HG03378 (cell line): ENCODE measurements at regions not wholly inside any gene's neighbourhood (a gene's known extent, or its start where the extent isn't known, plus 50 kb on each side); places are given as distances from the start of the nearest gene placed in this dataset.

Experiments
- ATAC-seq: cut with Tn5 transposase; IDR thresholded peaks from one replicate; pipeline ENCODE4 v1.9.1; 2021; ENCODE audit warnings: mild to moderate bottlenecking, moderate library complexity; ENCODE audit not compliant: unreplicated experiment

DNA sequence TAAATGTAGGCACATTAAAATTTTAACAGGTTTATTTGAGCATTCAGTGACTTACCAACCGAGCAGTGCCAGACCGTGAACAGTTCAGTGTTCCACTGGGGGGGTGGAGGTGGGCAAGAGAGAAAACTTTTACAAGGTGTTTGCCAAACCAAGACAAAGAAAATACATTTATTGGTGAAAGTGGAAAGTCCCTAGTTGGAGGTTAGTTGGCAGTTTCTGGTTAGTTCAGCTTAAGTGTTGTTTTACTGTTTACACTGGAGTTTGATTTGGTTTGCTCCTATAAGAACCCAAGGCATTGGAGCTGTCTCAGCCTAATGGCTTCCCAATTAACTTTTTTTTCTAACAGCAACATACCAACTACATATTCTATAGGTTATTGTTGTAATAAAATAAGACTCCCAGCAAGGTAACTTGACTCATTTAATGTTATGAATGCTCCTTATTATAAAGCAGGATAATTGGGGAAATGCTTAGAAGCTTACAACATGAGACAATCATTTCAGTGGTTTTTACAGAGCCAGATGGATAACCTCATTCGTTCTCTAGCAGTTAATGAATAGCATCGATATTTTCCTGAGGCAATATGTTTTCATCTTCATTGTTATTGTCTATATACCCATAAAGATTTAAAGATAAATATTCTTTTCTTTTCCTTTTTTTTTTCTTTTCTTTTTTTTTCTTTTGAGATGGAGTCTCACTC lies 115.8 kb downstream of the ETNK1 start:
- ATAC-seq: no peak

DNA sequence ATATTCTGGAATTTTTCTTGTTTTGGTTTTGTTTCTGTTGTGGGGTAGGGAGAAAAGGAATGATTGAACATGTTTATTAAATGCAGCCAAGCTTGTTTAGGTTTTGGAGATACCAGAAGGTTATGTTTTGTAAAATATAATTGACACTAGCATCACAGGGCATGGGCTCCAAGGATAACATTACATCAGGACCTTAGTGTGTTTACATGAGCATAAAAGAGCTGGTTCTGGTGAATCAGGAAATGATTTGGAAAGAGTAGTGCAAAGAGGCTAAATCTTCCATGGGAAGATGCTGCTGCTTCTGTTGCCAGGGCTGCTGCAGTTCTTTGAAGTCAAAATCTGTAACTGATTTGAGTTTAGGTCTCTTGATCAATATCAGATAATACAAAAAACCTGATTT lies 118.7 kb downstream of the ETNK1 start:
- ATAC-seq: no peak

GRCh38 chr12:22744197-22744596 lies 119.2 kb downstream of the ETNK1 start:
- ATAC-seq: no peak

GRCh38 chr12:22746720-22747119 lies 121.7 kb downstream of the ETNK1 start:
- no peak for ATAC-seq

GRCh38 chr12:22755629-22756028 lies 130.7 kb downstream of the ETNK1 start:
- no peak for ATAC-seq

DNA sequence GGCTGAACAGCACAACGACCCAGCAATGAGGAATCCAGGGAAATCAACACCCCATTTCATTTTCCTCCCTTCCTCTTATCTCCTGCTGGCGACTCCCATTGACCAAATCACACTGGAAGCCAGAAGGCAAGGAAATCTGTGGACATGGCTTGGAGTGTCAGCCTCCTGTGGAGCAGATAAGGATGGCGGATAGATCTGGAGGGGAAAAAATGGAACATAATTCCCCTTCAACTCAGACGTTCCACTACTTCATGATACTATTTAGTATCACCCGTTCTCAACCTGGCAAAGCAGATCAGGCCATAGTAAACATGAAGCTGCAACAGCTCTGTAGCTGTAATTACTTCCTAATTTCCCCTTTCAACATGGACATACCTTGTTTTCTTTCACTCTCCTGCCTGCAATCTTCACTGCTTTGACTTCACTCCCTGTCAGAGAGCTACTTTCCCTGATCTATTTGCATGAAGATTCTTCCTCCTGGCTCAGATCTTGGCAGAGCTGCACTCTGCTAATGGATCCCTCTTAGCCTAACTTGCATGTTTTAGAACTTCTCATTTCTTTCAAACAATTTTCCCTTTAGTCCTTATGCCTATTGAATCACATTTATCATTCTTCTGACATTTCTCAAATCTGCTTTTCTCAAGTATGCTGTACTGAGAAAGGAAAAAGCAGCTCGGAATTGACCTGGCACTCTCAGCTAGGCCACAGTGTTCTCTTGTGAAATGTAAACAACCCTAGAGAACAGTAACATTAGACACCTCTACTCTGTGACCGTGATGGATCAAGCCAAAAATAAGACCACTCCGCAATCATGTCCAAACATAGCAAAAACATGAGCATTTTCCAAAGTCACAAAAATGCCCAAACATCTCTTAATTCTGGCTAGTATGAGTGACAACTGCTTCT lies 135.1 kb downstream of the ETNK1 start:
- ATAC-seq: no peak

DNA sequence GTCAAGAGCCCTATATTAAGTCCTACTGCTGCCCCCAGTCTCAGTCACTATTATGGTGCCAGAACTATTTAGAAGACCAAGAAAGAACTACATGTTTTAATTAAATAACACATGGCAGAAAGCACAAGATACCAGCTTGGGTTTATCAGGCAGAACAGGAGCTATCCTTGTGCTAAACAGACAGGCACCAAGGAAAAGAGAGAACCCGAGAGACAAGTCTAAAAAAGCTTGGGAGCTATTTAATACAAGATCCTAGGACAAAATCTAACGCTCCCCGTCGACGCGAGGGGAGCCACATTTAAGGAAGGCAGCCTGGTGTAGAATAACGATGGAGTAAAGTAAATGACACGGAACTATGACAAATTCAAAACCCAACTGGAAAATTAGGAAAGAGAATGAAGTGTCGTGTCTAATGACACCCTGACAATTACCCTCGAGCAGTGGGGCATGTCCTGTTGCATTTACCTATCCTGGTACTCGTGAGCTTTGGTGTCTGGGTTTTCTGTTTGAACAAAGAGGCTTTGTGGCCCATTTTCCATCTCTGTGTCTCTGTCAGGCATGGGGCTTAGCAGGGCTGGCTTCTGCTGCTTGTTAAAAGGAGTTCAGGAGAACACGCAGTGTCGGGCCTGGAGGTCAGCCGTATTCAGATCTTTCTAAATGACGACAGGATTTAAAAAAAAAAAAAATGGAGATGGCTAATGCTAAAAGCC lies 140.6 kb downstream of the ETNK1 start:
- no peak for ATAC-seq

DNA sequence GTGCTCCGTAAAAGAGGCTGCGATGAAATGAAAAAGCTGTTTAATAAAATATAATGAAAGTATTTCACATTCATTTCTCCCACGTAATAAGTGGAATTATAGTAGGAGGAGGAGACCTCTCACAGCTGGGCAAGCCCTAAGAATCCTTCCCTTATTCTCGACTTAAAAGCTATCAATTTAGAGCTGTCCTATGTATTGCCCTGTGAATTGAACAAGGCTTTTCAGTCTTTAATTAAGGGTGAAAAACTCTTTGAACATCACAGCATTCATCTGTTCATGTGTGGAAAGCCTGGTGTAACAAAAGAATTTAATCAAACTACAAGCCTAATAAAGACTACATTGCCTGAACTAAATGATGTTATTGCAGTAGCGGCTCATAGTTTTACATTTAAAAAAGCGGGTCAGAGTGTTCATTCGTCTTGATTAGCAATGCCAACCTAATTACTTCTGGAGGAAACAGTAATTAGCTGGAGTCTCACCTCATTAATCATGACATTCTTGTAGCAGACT lies 142.0 kb downstream of the ETNK1 start:
- ATAC-seq: no peak

DNA sequence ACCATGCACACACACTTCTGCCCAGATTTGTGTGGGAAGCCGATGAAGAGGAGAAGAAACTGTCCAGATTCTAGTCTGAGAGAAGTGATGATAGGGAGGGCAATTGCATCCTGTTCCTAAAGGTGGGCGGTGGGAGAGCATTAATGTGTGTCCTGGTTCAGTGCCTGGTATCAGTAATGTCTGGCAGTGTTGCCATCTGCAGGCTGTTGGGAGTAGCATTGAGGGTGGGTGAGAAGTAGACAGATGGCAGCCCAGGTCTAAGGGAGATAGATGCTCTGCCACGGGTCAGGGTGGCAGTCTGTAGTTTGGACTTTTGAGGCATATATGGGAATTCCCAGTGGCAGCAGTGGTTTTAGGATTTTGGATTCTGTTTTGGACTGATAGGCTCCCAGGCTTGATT lies 156.4 kb downstream of the ETNK1 start:
- no peak for ATAC-seq

GRCh38 chr12:22787557-22787956 lies 162.6 kb downstream of the ETNK1 start:
- no peak for ATAC-seq

DNA sequence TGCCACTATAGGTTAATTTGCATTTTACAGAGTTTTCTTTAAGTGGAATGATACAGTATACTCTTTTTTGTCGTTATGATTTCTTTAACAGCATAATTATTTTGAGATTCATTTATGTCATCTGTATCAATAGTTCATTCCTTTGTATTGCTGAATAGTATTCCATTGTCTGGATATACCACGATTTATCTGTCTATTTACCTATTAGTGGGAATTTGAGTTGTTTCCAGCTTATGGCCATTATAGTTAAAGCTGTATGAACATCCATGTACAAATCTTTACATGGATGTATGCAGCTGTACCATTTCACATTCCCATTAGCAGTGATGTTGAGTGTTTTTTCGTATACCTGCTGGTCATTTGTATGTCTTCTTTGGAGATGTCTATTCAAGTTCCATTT lies 163.9 kb downstream of the ETNK1 start:
- ATAC-seq: no peak

DNA sequence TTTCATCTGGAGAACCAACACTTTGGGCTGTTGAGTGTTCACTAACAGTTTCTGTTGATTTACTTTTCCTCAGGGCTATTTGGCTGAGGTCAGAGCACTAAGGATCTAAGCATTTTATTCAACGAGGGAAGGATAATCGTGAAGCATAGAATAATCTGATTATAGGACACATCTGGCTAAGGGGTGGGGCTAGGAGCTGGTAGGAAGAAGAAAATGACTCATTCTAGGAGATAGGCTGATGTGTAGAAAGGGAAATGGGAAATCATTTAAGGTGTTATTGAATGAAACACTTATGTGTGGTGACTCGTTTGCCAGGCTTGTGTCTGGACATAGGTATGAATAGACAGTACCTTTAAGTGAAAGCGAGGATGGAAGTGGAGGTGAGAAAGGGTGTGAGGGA lies 167.2 kb downstream of the ETNK1 start:
- no peak for ATAC-seq

DNA sequence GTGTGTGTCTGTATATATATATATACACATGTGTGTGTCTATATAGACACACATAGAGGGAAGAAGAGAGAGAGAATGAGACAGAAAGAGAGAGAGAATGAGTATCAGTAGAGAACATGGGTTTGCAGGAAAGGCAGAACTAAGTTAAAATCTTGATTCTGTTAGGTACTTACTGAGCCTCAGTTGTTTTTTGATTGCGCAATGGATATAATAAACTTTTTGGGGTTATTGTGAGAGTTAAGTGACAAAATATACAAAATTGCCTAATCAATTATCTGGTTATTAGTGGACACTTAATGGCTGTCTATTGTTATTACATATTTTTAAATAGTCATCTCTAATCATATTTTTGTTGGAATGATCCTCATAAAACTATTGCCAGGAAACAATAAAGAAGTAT lies 169.0 kb downstream of the ETNK1 start:
- ATAC-seq: no peak

DNA sequence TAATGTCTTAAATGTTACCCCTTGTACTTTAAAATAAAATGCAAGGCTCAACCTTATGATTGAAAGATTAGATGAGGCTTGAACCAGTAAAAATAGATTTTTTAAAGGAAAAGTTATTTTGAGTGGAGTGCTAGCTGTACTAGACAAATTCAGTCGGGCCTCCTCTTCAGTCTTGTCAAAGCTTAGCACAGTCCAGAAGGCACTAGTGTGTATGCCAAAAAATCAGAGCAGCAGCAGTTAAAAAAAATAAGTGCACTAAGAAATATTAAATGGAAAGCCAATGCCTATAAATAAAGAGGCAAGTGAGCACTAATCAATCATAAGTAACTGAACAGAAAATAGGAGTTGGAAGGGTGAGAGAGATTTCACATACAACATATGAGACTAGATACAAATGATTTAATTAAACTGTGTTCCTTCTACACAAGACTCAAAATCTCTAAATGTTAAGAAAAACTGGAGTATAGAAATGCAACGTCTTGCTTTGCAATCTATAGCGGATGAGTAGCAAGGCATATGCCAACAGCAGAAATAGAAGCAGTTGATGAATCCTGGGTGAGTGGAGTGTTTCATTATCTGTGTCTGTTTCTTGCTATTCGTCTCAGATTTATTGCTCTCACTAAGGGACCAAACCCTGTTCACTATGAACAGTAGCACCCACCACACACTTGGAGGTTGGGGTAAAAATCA lies 172.1 kb downstream of the ETNK1 start:
- no peak for ATAC-seq

- ATAC-seq: no peak
These were observed 172.7 kb downstream of the ETNK1 start for GRCh38 chr12:22797701-22798100.

- ATAC-seq: no peak
These were observed 173.1 kb downstream of the ETNK1 start for GRCh38 chr12:22798116-22798515.

- ATAC-seq: no peak
These were observed 174.5 kb downstream of the ETNK1 start for GRCh38 chr12:22799503-22799902.

DNA sequence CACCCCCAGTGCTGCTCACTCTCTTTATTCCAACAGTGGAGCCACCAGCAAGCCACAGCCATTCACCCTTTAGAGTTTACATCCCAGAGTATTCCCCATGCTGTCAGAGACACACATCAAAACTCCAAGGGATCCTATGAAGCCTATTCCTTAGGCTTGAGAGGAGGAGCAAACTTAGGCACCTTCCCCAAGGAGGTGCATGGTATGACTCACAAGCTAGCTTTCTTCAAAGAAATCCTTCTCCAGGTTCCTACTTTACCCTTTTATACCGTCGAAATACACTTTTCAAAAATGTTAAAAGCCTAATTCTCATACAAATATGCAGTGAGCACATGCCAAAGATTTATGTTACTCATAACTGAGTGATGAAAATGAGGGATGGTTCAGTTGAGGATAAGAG lies 175.4 kb downstream of the ETNK1 start:
- ATAC-seq: no peak

- ATAC-seq: no peak
These were observed 178.1 kb downstream of the ETNK1 start for GRCh38 chr12:22802883-22803630.

- no peak for ATAC-seq
These were observed 178.8 kb downstream of the ETNK1 start for GRCh38 chr12:22803725-22804124.
